ENCODE measurements at regions not wholly inside any gene's neighbourhood (a gene's known extent, or its start where the extent isn't known, plus 50 kb on each side); places are given as distances from the start of the nearest gene placed in this dataset.

DNA sequence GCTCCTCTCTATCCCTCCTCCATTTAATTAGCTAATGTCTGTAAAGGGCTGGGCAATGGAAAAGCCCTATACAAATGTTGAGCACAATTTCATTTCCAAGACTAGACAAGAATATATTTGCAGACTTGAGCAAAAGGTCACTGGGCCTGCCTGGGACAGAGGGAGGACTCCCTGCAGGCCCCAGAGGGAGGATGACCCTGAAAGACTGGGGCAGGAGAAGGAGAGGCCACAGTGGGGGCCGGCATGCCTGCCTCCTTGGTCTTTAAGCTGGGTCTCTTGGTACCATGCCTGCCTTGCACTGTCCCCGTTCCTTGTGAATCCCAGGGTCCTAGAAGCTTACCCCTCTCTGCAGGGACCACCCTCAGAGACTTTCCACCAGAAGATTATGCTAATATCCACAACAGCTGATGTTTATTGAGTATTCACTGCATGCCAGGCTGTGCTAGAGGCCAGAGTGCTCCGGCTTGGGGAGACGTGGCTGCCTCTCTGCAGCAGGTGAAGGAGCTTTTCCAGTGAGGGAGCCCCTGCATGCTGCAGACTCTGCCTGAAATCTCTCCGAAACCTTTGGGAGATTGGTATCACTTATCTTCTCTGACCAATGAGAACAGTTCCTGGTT lies 72.7 kb upstream of the HSPA9 start:
- no peak for TF ChIP-seq ZFX (IDR thresholded peaks at IDR 0.05; ENCODE audit: borderline replicate concordance)
- TF ChIP-seq, protein P1, sequence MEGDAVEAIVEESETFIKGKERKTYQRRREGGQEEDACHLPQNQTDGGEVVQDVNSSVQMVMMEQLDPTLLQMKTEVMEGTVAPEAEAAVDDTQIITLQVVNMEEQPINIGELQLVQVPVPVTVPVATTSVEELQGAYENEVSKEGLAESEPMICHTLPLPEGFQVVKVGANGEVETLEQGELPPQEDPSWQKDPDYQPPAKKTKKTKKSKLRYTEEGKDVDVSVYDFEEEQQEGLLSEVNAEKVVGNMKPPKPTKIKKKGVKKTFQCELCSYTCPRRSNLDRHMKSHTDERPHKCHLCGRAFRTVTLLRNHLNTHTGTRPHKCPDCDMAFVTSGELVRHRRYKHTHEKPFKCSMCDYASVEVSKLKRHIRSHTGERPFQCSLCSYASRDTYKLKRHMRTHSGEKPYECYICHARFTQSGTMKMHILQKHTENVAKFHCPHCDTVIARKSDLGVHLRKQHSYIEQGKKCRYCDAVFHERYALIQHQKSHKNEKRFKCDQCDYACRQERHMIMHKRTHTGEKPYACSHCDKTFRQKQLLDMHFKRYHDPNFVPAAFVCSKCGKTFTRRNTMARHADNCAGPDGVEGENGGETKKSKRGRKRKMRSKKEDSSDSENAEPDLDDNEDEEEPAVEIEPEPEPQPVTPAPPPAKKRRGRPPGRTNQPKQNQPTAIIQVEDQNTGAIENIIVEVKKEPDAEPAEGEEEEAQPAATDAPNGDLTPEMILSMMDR (IDR thresholded peaks at IDR 0.05): no peak
- no peak overlapping the region for H3K27ac ChIP-seq

DNA sequence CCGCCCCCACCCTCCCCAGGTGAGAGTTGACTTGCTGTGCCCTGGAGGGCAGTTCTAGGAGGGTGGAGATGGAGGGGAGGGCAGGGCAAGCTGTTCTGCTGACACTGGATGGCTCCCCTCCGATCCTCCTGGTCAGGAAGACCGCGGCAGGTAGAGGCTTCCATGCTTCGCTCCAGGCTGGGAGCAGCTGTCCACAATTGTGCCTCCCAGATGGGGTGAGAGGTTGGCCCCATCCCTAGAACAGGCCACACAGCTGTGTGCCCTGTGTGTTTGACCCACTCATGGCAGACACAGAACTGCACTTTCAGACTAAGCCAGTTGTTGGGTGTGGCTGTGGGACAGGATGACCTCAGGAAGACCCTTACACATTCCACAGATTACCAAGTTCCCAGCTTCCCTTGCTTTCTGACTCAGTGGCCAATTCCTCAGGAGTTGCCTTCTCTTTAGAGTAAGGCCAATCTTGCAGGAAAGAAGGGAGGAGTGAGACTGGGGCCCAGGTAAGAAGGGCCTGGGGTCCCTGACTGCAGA lies 72.1 kb upstream of the HSPA9 start:
- TF ChIP-seq ZFX (IDR thresholded peaks at IDR 0.05; ENCODE audit: borderline replicate concordance): no peak
- TF ChIP-seq, protein P1 (IDR thresholded peaks at IDR 0.05): no peak

DNA sequence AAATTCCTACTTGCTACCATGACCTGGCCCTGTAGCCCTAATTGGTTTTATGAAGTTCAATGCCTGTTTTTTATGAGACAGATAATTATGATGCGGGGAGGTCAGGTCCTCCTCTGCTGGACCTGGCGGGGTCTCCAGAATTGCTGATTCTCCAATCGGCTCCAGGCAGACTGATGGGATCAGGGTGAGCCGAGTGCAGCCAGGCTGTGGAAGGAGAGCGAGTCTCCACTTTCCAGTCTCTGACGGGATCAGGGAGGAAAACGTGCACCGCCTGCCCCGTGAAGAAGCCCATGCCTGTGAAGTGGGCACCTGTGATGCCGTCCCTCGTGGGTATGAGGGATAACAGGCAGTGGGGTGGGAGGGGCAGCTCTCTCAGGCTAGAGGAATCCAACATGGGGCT lies 71.5 kb upstream of the HSPA9 start:
- no peak for TF ChIP-seq ZFX (IDR thresholded peaks at IDR 0.05; ENCODE audit: borderline replicate concordance)
- TF ChIP-seq, protein P1 (IDR thresholded peaks at IDR 0.05): no peak
- H3K27ac ChIP-seq: no peak overlapping the region

More for the DNA sequence above, 72.1 kb upstream of the HSPA9 start:
- no peak overlapping the region for H3K27ac ChIP-seq

DNA sequence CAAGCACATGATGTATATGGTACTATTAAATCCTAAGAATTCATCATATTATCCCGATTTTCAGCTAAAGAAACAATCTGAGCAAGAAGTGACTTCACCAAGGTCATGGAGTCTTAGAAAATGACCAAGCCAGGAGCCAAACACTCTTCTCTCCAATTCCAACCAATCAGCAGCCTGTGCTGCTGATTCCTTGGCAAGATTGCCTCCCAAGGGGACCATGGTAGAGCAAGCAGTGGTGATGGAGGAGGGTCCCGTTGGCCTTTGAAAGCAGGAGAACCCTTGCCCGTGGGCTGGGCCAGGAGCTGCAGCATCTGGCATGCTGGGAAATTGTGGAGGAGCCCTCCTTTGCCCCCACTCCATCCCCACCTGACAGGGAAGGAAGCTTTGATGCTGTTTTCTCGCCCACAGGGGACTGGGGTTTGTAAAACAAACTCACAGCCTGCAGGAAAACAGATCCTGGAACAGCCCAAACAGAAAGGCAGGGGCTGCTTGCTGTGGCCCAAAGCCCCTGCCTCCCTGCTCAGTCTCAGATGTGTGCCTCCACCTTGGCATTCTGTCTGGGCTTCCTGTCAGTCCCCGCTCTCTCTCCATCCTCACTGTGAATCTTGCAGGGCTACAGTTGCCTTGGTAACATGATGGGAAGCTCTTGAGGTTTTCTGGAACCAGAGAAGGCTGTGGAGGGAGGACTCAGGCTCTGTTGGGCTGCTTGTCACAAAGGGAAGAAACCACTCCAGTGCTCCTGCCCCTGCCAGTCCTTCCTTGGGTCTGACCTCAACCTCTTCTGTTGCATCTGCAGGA lies 70.8 kb upstream of the HSPA9 start:
- TF ChIP-seq, protein P1 (IDR thresholded peaks at IDR 0.05): no peak
- TF ChIP-seq ZFX (IDR thresholded peaks at IDR 0.05; ENCODE audit: borderline replicate concordance): no peak
- H3K27ac ChIP-seq: no peak overlapping the region

DNA sequence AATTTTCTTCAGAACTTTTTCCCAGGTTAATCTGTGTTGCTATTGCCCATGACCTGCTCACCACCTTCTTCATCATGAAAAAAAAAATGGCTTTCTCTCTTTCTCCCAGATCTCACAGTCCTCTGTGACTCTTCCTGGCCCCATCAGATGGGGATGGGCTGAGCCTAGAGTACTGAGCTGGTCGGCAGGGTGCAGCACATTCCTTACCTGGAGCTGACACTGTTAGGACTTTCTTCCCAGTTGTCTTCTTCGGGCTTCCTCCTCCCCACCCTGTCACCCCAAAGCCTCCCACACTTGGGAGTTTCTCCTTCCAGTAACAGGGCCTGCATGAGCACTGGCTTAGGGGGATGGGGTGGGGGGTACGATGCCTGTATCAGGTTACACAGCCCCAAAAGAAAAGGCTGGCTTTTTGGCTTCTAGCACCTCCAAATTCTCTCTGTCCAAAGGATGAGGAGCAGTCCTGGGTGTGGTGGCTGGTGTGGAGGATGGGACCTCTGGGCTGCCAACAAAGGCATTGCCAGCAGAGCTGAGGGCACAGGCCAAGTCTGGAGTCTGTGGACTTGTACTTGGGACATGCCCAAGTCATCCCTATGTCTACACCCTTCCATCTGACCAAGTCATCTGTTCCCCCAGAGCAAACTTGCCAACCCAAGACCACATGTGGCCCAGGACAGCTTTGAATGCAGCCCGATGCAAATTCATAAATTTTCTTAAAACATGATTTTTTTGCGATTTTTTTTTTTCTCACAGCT lies 68.0 kb upstream of the HSPA9 start:
- no peak for TF ChIP-seq ZFX (IDR thresholded peaks at IDR 0.05; ENCODE audit: borderline replicate concordance)
- TF ChIP-seq, protein P1 (IDR thresholded peaks at IDR 0.05): no peak
- H3K27ac ChIP-seq: no peak overlapping the region

DNA sequence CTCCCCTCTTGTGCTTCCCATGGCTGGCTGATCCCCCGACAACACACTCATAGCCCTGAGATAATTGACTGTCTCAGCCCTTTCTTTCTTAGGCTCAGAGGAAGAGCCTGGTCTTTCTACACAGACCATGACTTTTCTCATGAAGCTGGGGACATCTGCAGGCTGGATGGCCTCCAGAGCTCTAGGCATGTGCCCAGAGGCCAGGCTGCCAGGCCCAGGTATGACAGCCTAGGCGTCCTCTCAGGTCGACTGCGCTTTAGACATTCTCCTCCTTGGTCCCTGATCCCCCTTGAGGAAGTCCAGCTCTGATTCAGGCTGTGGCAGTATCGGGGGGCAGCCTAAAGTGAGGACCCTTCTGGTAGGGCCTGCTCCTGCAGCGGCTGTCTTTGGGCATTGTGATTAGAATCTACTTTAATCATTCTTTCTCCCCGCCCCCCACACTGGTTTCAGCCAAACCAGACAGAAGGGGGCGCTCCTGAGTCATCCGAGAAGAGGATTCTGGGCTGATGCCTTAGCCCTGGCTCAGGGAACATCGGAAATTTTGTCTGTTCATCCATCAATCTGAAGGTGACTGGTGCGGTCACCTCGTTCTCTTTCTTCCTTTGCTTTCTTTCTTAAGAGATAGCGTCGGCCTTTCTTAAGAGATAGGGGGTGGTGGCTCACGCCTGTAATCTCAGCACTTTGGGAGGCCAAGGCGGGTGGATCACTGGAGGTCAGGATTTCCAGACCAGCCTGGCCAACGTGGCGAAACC lies 66.5 kb upstream of the HSPA9 start:
- no peak overlapping the region for H3K27ac ChIP-seq
- no peak for TF ChIP-seq ZFX (IDR thresholded peaks at IDR 0.05; ENCODE audit: borderline replicate concordance)
- TF ChIP-seq, protein P1 (IDR thresholded peaks at IDR 0.05): peak; percentile 96

All from 22Rv1 (cell line).